HEK293 (cell line): ENCODE measurements at regions not wholly inside any gene's neighbourhood (a gene's known extent, or its start where the extent isn't known, plus 50 kb on each side); places are given as distances from the start of the nearest gene placed in this dataset.

Experiments
- CTCF ChIA-PET: fragments of 350-600 bp; formaldehyde crosslinking; extraction: SDS; loops from one replicate; lab custom pipeline; 2021; ENCODE audit warnings: antibody characterized with exemption; lab: Yijun Ruan, JAX
- POLR2A ChIA-PET: fragments of 300-600 bp; formaldehyde crosslinking; extraction: SDS; loops from one replicate; lab custom pipeline; 2020; ENCODE audit warnings: antibody characterized with exemption, inconsistent platforms; lab: Yijun Ruan, JAX
- H3K27ac ChIP-seq: fragments of 200-500 bp; sonication (Bioruptor generic); 2 replicates; pipeline ENCODE4 v1.5.1; 2014; ENCODE audit warnings: low read depth, low read length, control low read depth, inconsistent platforms; ENCODE audit errors: extremely low read depth
- H3K36me3 ChIP-seq, 2 experiments: fragments of 200-500 bp in 1 of 2; sonication (Bioruptor generic) in 1 of 2; 1 replicate in 1 of 2; 2 replicates in 1 of 2; pipeline ENCODE4 v1.5.1; 2014 to 2017; ENCODE audit warnings: inconsistent platforms in 2 of 2, low read length in 2 of 2; ENCODE audit not compliant: control insufficient read depth in 2 of 2, insufficient read depth in 1 of 2
- H3K4me1 ChIP-seq: fragments of 200-500 bp; sonication (Bioruptor generic); 2 replicates; pipeline ENCODE4 v1.5.1; 2014; ENCODE audit warnings: mild to moderate bottlenecking, low read length, inconsistent platforms; ENCODE audit not compliant: control insufficient read depth, insufficient read depth
- H3K4me3 ChIP-seq: 2 replicates; pipeline ENCODE4 v1.5.1; 2011; ENCODE audit warnings: low read depth, mild to moderate bottlenecking, control low read depth, low read length, moderate library complexity
- H3K9me3 ChIP-seq: fragments of 200-500 bp; sonication (Bioruptor generic); 2 replicates; pipeline ENCODE4 v1.5.1; 2014; ENCODE audit warnings: low read depth, low read length, inconsistent platforms; ENCODE audit not compliant: control insufficient read depth, insufficient read depth
- ELK4 ChIP-seq: IDR thresholded peaks from 2 replicates; pipeline ENCODE4 v1.6.1; 2011; ENCODE audit warnings: mild to moderate bottlenecking, low read depth, low read length, borderline replicate concordance
- GLI2 ChIP-seq: fragments of 450-650 bp; formaldehyde crosslinking; IDR thresholded peaks from 2 replicates; pipeline ENCODE4; 2017; ENCODE audit warnings: missing biosample characterization, missing genetic modification characterization, low read depth, borderline replicate concordance
- GLI4 ChIP-seq: fragments of 450-650 bp; formaldehyde crosslinking; IDR thresholded peaks from 2 replicates; pipeline ENCODE4 v1.5.1; 2016; ENCODE audit warnings: missing biosample characterization, missing genetic modification characterization
- PATZ1 ChIP-seq: fragments of 450-650 bp; formaldehyde crosslinking; IDR thresholded peaks from 2 replicates; pipeline ENCODE4 v1.5.1; 2016; ENCODE audit warnings: missing biosample characterization, missing genetic modification characterization
- RBAK ChIP-seq: fragments of 450-650 bp; formaldehyde crosslinking; IDR thresholded peaks from 2 replicates; pipeline ENCODE4 v1.5.1; 2016; ENCODE audit warnings: missing biosample characterization, missing genetic modification characterization
- REST ChIP-seq: fragments of 450-650 bp; formaldehyde crosslinking; IDR thresholded peaks from 2 replicates; pipeline ENCODE4 v1.5.1; 2016; ENCODE audit warnings: missing biosample characterization, missing genetic modification characterization
- YY2 ChIP-seq: fragments of 450-650 bp; formaldehyde crosslinking; IDR thresholded peaks from 2 replicates; pipeline ENCODE4 v1.5.1; 2016; ENCODE audit warnings: missing biosample characterization, missing genetic modification characterization
- ZBTB48 ChIP-seq: fragments of 450-650 bp; formaldehyde crosslinking; IDR thresholded peaks from 2 replicates; pipeline ENCODE4 v1.5.1; 2016; ENCODE audit warnings: missing biosample characterization, missing genetic modification characterization
- ZBTB49 ChIP-seq: fragments of 450-650 bp; formaldehyde crosslinking; IDR thresholded peaks from 2 replicates; pipeline ENCODE4 v1.5.1; 2016; ENCODE audit warnings: missing biosample characterization, missing genetic modification characterization, low read depth
- ZNF157 ChIP-seq: fragments of 450-650 bp; formaldehyde crosslinking; IDR thresholded peaks from 2 replicates; pipeline ENCODE4 v1.5.1; 2016; ENCODE audit warnings: missing biosample characterization, missing genetic modification characterization
- ZNF302 ChIP-seq: fragments of 450-650 bp; formaldehyde crosslinking; IDR thresholded peaks from 2 replicates; pipeline ENCODE4 v1.5.1; 2016; ENCODE audit warnings: missing biosample characterization, missing genetic modification characterization, low read depth
- ZNF311 ChIP-seq: fragments of 450-650 bp; formaldehyde crosslinking; IDR thresholded peaks from 2 replicates; pipeline ENCODE4 v1.5.1; 2017; ENCODE audit warnings: missing biosample characterization, missing genetic modification characterization, borderline replicate concordance
- ZNF48 ChIP-seq: fragments of 450-650 bp; formaldehyde crosslinking; IDR thresholded peaks from 2 replicates; pipeline ENCODE4 v1.5.1; 2016; ENCODE audit warnings: missing biosample characterization, missing genetic modification characterization
- ZNF514 ChIP-seq: fragments of 450-650 bp; formaldehyde crosslinking; IDR thresholded peaks from 2 replicates; pipeline ENCODE4 v1.5.1; 2016; ENCODE audit warnings: missing biosample characterization, missing genetic modification characterization
- ZNF571 ChIP-seq: fragments of 450-650 bp; formaldehyde crosslinking; IDR thresholded peaks from 2 replicates; pipeline ENCODE4 v1.5.0; 2017; ENCODE audit warnings: missing biosample characterization, missing genetic modification characterization
- ZNF624 ChIP-seq: fragments of 450-650 bp; formaldehyde crosslinking; IDR thresholded peaks from 2 replicates; pipeline ENCODE4 v1.5.1; 2017; ENCODE audit warnings: missing biosample characterization, missing genetic modification characterization
- ZNF747 ChIP-seq: fragments of 450-650 bp; formaldehyde crosslinking; IDR thresholded peaks from 2 replicates; pipeline ENCODE4 v1.5.1; 2016; ENCODE audit warnings: missing biosample characterization, missing genetic modification characterization
- ZNF776 ChIP-seq: fragments of 450-650 bp; formaldehyde crosslinking; IDR thresholded peaks from 2 replicates; pipeline ENCODE4 v1.5.0; 2017; ENCODE audit warnings: missing biosample characterization, missing genetic modification characterization, borderline replicate concordance

GRCh38 chr1:173294843-173295242 lies 87.7 kb upstream of the TNFSF4 start:
- Histone ChIP-seq H3K36me3 (no peaks in the 10 kb centered on the region), H3K4me1 (no peaks in the 10 kb centered on the region), H3K27ac (no peak overlapping the region), H3K9me3 (no peaks in the 10 kb centered on the region), H3K4me3 (no peak overlapping the region)
- TF ChIP-seq ELK4 (no peak), ZNF48 (no peak), ZNF311 (tag by site-specific recombination) (no peak), ZNF747 (tag by site-specific recombination) (no peak), ZNF302 (tag by site-specific recombination) (no peak), GLI2 (no peak), ZBTB48 (tag by site-specific recombination) (no peak), REST (tag by site-specific recombination) (no peak), ZNF157 (no peak), ZNF624 (no peak)
- ChIA-PET POLR2A (no interaction called here), CTCF (interaction anchor here (1.1 kb wide), 1 partner anchor 9 kb away, joined by 3 read pairs; no protein-coding TSS in a partner anchor)

- no peak for TF ChIP-seq GLI4 (tag by site-specific recombination)
- TF ChIP-seq RBAK (tag by site-specific recombination), result no peak
- no peak for TF ChIP-seq ZBTB49
- no peak for TF ChIP-seq ZNF514 (tag by site-specific recombination)
- no peak for TF ChIP-seq ZNF571 (tag by site-specific recombination)
- no peak for TF ChIP-seq YY2 (tag by site-specific recombination)
- no peak for TF ChIP-seq ZNF776 (tag by site-specific recombination)
- no peak for TF ChIP-seq PATZ1 (tag by site-specific recombination)
Measured at GRCh38 chr1:173295391-173295790, 88.3 kb upstream of the TNFSF4 start.

More at GRCh38 chr1:173295391-173295790, 88.3 kb upstream of the TNFSF4 start:
- Histone ChIP-seq H3K27ac (no peak overlapping the region), H3K4me3 (no peak overlapping the region), H3K36me3 (no peaks in the 10 kb centered on the region), H3K9me3 (no peaks in the 10 kb centered on the region), H3K4me1 (no peaks in the 10 kb centered on the region)
- ChIA-PET POLR2A (no interaction called here), CTCF (interaction anchor here (1.1 kb wide), 1 partner anchor 10 kb away, joined by 3 read pairs; no protein-coding TSS in a partner anchor)
